ENCODE measurements at regions not wholly inside any gene's neighbourhood (a gene's known extent, or its start where the extent isn't known, plus 50 kb on each side); places are given as distances from the start of the nearest gene placed in this dataset.

DNA sequence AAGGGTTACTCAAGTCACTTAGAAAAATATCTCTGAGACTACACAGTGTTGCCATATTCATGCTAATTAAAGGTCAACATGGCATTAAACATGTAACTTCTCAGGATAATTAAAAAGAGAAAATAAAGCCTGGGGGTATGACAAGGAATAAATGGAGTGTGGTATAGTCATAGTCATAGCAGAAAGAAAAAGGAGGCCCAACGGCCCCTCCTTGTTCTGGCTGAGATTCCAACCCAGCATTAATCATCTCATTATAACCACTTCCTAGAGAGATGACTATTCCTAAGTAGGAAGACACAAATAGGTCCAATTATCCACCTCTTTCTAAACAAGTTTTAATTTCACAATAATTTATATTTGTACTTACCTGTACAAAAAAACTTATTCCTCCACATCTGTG is 778.4 kb upstream of the AADAT start:
- ATAC-seq (no peak), DNase-seq (no peak)
- Histone ChIP-seq H3K4me3 (no peak overlapping the region), H3K27ac (no peak overlapping the region), H3K9me3 (no peaks in the 10 kb centered on the region), H3K27me3 (no peaks in the 10 kb centered on the region), H3K36me3 (no peaks in the 10 kb centered on the region), H3K4me1 (no peaks in the 10 kb centered on the region)
- no peak for TF ChIP-seq POLR2A (IDR thresholded peaks at IDR 0.05)
- TF ChIP-seq, protein P1, sequence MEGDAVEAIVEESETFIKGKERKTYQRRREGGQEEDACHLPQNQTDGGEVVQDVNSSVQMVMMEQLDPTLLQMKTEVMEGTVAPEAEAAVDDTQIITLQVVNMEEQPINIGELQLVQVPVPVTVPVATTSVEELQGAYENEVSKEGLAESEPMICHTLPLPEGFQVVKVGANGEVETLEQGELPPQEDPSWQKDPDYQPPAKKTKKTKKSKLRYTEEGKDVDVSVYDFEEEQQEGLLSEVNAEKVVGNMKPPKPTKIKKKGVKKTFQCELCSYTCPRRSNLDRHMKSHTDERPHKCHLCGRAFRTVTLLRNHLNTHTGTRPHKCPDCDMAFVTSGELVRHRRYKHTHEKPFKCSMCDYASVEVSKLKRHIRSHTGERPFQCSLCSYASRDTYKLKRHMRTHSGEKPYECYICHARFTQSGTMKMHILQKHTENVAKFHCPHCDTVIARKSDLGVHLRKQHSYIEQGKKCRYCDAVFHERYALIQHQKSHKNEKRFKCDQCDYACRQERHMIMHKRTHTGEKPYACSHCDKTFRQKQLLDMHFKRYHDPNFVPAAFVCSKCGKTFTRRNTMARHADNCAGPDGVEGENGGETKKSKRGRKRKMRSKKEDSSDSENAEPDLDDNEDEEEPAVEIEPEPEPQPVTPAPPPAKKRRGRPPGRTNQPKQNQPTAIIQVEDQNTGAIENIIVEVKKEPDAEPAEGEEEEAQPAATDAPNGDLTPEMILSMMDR (IDR thresholded peaks at IDR 0.05), result no peak
- intact Hi-C loops (cut with DNase I), result no loop called here
- 14% methylated on average over 1 of the region's 1 CpG for WGBS (ENCODE audit: insufficient coverage, low coverage, low lambda C conversion rate, missing lambda C conversion rate)

DNA sequence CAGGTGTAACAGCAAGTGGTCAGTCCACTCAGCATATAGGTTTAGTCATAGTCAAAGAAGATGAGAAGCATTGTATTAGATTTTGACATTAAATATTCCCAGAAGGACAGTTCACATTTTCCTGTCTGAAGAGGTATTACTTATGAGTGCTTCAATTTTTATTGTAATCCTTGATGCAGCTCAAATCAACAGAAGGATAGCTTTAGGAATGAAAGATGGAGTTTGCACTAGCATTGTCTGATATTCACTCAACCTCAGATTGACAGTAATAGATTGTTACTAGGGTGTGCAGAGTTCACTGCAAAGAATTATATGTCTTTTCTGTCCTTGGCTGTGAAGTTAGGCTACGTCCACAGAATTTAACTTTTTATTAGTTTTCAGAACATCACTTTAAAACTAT is 764.3 kb upstream of the AADAT start:
- H3K27me3 ChIP-seq, result no peaks in the 10 kb centered on the region
- no peak overlapping the region for H3K27ac ChIP-seq
- DNase-seq (no peak), ATAC-seq (no peak)
- H3K36me3 ChIP-seq, result no peaks in the 10 kb centered on the region
- WGBS (ENCODE audit: insufficient coverage, low coverage, low lambda C conversion rate, missing lambda C conversion rate), result 24% methylated on average over 1 of the region's 1 CpG
- no peak overlapping the region for H3K4me3 ChIP-seq
- TF ChIP-seq, protein P1 (IDR thresholded peaks at IDR 0.05), result no peak
- TF ChIP-seq POLR2A (IDR thresholded peaks at IDR 0.05), result no peak
- H3K4me1 ChIP-seq, result no peaks in the 10 kb centered on the region
- intact Hi-C loops (cut with DNase I), result no loop called here
- H3K9me3 ChIP-seq, result no peaks in the 10 kb centered on the region

DNA sequence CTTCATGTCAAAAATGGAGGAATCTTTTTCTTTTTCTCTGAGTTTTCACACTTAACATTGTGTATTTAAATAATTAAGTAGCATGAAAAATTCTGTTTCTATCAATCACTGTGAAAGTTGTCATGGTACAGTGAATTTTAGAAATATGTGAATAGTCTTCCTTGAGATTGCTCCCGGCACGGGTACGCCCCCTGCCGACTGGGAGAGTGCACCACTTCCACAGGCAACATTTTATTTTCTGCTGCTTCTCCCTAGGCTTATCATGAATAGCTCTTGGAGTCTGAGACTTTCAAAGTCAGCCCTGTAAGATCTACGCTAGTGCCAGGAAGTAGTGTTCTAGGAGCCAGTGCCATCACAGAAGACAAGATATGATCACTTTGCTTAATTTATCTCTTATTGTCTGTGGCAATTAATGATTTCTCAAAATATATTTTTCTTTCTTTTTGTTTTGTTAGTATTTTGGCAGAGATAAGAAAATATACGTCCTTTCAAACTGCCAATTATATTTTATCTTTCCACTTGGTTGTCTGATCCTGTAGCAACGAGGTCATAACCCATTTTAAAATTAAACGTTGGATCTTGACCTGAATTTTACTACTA is 763.8 kb upstream of the AADAT start:
- H3K36me3 ChIP-seq, result no peaks in the 10 kb centered on the region
- intact Hi-C loops (cut with DNase I), result no loop called here
- DNase-seq, result peak; percentile 41 to 50 (median 44)
- no peaks in the 10 kb centered on the region for H3K27me3 ChIP-seq
- no peak overlapping the region for H3K27ac ChIP-seq
- TF ChIP-seq, protein P1 (IDR thresholded peaks at IDR 0.05), result peak; percentile 34 to 83 (median 64)
- no peak for TF ChIP-seq POLR2A (IDR thresholded peaks at IDR 0.05)
- no peaks in the 10 kb centered on the region for H3K4me1 ChIP-seq
- ATAC-seq, result peak; percentile 73 to 78 (median 76)
- 8% methylated on average over 8 of the region's 8 CpGs for WGBS (ENCODE audit: insufficient coverage, low coverage, low lambda C conversion rate, missing lambda C conversion rate)
- no peak overlapping the region for H3K4me3 ChIP-seq
- no peaks in the 10 kb centered on the region for H3K9me3 ChIP-seq

DNA sequence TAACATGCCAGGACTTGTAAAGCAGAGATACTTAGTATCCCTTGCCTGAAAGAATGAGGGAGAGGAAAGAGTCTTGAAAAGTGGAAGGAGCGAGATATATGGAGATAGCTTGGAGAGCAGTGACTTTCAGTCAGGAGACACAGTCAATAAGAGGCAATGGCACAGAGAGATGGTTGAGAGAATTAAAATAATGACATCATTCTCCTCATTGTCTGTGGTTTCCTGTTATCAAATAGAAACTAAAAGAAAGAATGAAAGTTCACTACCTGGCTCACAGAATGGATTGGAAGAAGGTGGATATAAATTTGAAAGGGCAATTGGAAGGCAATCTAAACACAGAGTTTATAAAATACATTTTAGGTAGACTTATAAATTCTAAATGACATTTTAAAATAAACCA is 760.2 kb upstream of the AADAT start:
- no peak for ATAC-seq
- Histone ChIP-seq H3K36me3 (no peaks in the 10 kb centered on the region), H3K27me3 (no peaks in the 10 kb centered on the region), H3K4me1 (no peaks in the 10 kb centered on the region), H3K4me3 (no peak overlapping the region), H3K27ac (no peak overlapping the region), H3K9me3 (no peaks in the 10 kb centered on the region)
- 71% methylated on average over 1 of the region's 1 CpG for WGBS (ENCODE audit: insufficient coverage, low coverage, low lambda C conversion rate, missing lambda C conversion rate)
- no peak for TF ChIP-seq POLR2A (IDR thresholded peaks at IDR 0.05)
- TF ChIP-seq, protein P1 (IDR thresholded peaks at IDR 0.05), result no peak
- no peak for DNase-seq
- intact Hi-C loops (cut with DNase I), result no loop called here

Data from right lobe of liver (tissue), 6 donors.